ENCODE measurements at regions not wholly inside any gene's neighbourhood (a gene's known extent, or its start where the extent isn't known, plus 50 kb on each side); places are given as distances from the start of the nearest gene placed in this dataset.

DNA sequence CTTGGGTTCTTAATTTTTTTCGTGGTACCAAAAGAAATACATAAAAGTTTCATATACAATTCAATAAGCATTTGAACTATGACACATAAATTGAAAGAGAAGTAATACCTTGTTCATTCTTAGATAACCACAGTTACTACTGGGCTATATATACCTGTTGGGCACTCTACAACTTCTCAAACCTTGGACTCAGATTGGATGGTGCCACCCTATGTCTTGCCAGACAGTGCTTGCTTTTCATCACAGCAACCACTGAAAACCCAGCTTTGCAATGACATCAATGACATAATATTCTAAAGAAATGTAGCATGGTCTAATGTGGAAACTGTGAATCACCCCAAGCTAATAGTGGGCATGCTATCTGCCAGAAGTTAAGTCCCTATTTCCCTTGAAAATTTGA, 62.8 kb upstream of the DPH5 start:
- TF ChIP-seq POLR2AphosphoS5 (IDR thresholded peaks at IDR 0.05) (no peak), CTCF (IDR thresholded peaks at IDR 0.05) (no peak), POLR2A (IDR thresholded peaks at IDR 0.05) (no peak), EP300 (IDR thresholded peaks at IDR 0.05) (no peak)

All from sigmoid colon (tissue), 4 donors.